ENCODE measurements at regions not wholly inside any gene's neighbourhood (a gene's known extent, or its start where the extent isn't known, plus 50 kb on each side); places are given as distances from the start of the nearest gene placed in this dataset.

DNA sequence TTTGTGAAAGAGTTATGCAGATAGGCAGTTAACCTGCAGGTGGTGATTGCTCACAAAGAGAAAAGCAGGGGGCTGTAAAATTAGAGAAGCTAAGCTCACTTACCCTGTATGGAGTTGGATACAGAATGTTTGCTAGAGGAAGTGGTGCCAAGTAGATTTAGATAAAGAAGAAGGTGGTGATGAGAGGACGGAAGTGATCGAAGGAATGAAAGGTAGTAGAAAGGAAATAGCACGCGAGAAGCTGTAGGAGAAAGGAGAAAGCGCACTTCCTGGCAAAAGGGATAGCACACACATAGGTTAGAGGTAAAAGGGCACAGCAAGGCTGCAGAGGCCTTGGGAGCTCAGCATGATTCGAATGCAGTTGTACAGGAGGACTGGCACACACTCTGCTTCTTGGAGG, 87.3 kb upstream of the CTSC start:
- no peak for TF ChIP-seq YY1 (IDR thresholded peaks at IDR 0.05; ENCODE audit: extremely low read depth, insufficient replicate concordance, low read depth, low read length)
- TF ChIP-seq, protein P1, sequence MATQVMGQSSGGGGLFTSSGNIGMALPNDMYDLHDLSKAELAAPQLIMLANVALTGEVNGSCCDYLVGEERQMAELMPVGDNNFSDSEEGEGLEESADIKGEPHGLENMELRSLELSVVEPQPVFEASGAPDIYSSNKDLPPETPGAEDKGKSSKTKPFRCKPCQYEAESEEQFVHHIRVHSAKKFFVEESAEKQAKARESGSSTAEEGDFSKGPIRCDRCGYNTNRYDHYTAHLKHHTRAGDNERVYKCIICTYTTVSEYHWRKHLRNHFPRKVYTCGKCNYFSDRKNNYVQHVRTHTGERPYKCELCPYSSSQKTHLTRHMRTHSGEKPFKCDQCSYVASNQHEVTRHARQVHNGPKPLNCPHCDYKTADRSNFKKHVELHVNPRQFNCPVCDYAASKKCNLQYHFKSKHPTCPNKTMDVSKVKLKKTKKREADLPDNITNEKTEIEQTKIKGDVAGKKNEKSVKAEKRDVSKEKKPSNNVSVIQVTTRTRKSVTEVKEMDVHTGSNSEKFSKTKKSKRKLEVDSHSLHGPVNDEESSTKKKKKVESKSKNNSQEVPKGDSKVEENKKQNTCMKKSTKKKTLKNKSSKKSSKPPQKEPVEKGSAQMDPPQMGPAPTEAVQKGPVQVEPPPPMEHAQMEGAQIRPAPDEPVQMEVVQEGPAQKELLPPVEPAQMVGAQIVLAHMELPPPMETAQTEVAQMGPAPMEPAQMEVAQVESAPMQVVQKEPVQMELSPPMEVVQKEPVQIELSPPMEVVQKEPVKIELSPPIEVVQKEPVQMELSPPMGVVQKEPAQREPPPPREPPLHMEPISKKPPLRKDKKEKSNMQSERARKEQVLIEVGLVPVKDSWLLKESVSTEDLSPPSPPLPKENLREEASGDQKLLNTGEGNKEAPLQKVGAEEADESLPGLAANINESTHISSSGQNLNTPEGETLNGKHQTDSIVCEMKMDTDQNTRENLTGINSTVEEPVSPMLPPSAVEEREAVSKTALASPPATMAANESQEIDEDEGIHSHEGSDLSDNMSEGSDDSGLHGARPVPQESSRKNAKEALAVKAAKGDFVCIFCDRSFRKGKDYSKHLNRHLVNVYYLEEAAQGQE (IDR thresholded peaks at IDR 0.05; ENCODE audit: low read depth): no peak
- TF ChIP-seq, protein P2, sequence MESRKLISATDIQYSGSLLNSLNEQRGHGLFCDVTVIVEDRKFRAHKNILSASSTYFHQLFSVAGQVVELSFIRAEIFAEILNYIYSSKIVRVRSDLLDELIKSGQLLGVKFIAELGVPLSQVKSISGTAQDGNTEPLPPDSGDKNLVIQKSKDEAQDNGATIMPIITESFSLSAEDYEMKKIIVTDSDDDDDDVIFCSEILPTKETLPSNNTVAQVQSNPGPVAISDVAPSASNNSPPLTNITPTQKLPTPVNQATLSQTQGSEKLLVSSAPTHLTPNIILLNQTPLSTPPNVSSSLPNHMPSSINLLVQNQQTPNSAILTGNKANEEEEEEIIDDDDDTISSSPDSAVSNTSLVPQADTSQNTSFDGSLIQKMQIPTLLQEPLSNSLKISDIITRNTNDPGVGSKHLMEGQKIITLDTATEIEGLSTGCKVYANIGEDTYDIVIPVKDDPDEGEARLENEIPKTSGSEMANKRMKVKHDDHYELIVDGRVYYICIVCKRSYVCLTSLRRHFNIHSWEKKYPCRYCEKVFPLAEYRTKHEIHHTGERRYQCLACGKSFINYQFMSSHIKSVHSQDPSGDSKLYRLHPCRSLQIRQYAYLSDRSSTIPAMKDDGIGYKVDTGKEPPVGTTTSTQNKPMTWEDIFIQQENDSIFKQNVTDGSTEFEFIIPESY (IDR thresholded peaks at IDR 0.05; ENCODE audit: extremely low read depth, insufficient replicate concordance, low read length): no peak
- DNase-seq (ENCODE audit: low read depth, low spot score) (no peak), ATAC-seq (no peak)
- Histone ChIP-seq H3K4me2 (ENCODE audit: low read length) (no peak overlapping the region), H3K9ac (ENCODE audit: low read length) (no peak overlapping the region), H3K9me2 (ENCODE audit: insufficient read depth) (no peaks in the 10 kb centered on the region), H3K4me1 (ENCODE audit: control insufficient read depth in 1 of 2, insufficient read depth in 2 of 2, low read length in 2 of 2) (peaks cover 0 to 5% of the 10 kb centered on the region in 2 experiments; a peak in 1 of 4 replicates), H2AFZ (ENCODE audit: low read depth, low read length, poor library complexity, severe bottlenecking) (no peak overlapping the region), H3K4me3 (replicated peaks in 1 of 2; ENCODE audit: low read depth in 1 of 2, low read length in 2 of 2) (no peak overlapping the region), H3K27ac (ENCODE audit: low read depth, low read length) (no peak overlapping the region), H3K36me3 (ENCODE audit: control insufficient read depth in 1 of 2, insufficient read depth in 2 of 2, low read length in 2 of 2) (no peaks in the 10 kb centered on the region), H3K9me3 (ENCODE audit: control insufficient read depth in 1 of 2, insufficient read depth in 1 of 2, low read depth in 1 of 2, low read length in 2 of 2) (no peaks in the 10 kb centered on the region), H3K79me2 (ENCODE audit: insufficient read depth, low read length) (no peaks in the 10 kb centered on the region), H4K20me1 (ENCODE audit: insufficient read depth) (no peaks in the 10 kb centered on the region), H3K27me3 (ENCODE audit: insufficient read depth, low read length) (no peaks in the 10 kb centered on the region)
- CTCF ChIA-PET: no interaction called here
- BruUV-seq (replicated peaks): no TSS peak
- POLR2A ChIA-PET: no interaction called here
- intact Hi-C loops (cut with micrococcal nuclease): no loop called here
- RAD21 ChIA-PET (ENCODE audit: low non-redundant PET in 1 of 2, low total read pairs in 2 of 2, uncharacterized antibody in 2 of 2, unreplicated experiment in 2 of 2): no interaction called here

Measured in HCT116 (cell line).